ENCODE measurements at regions not wholly inside any gene's neighbourhood (a gene's known extent, or its start where the extent isn't known, plus 50 kb on each side); places are given as distances from the start of the nearest gene placed in this dataset.
A peak's percentile ranks its signal among the peaks of the same experiment; 100 is the strongest.

GRCh38 chr4:80145739-80146138, 51.6 kb upstream of the PRDM8 start:
- DNase-seq = no peak

GRCh38 chr4:80144676-80145470, 52.4 kb upstream of the PRDM8 start:
- no peak for DNase-seq

GRCh38 chr4:80143307-80143679, 54.0 kb upstream of the PRDM8 start:
- no peak for DNase-seq

DNA sequence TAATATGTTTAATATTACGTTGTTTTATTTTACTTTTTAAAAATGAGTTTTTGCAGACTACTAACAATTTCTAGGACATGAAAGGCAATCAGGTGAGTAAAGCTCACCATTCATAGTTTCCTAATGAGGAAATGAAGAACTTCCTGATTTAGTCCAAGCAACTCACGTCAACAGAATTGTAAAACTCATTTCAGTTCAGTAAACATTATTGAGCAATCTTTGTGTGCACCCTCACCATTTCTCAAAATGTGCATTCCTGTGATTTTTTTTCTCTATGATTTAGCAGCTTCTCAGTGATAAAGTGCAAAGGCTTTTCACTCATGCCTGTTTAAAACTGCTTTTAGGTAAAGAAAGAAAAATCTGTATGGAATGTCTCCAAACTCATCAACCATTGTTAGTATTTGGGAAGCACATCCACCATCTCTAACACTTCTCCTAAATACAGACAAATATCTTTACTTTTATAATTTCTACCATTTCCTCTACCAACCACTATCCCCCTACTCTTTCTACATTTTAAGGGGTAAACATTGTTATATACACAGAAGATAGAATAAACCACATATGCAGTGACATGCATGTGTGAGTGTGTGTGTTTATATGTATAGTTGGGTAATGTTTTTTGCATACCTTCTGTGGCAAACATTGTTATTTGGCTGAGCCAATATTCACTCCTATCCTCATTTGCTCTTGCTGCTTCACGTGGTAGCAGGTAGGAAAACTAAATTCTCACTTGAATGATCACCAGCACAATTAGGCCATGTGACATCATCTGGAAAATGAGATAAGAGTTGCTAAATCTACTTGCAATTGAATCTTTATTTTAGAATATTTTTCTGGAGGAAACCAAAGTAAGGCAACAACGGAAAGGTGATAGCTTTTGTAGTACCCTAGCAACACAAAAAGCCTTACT, 54.7 kb upstream of the PRDM8 start:
- no peak for DNase-seq

GRCh38 chr4:80141543-80141942, 55.8 kb upstream of the PRDM8 start:
- DNase-seq = no peak

DNA sequence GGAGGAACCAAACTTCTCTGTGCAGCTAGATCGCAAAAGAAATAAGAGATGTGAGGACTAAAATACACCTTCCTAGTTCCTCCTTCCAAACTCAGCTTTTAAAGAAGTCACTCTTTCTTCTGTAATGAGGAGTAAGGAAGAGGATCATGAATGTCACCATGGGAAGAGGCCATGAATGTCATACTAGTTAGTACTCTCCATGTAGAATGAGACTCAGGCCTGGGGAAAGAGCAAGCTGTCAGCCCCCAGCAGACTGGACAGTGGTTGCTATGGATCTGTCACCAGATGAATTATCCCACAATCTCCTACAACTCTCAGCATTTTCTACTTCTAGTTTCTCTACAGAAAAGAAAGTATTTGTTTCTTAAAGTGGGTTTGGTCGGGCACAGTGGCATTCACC, 57.1 kb upstream of the PRDM8 start:
- no peak for DNase-seq

GRCh38 chr4:80139671-80140070, 57.6 kb upstream of the PRDM8 start:
- DNase-seq = no peak

DNA sequence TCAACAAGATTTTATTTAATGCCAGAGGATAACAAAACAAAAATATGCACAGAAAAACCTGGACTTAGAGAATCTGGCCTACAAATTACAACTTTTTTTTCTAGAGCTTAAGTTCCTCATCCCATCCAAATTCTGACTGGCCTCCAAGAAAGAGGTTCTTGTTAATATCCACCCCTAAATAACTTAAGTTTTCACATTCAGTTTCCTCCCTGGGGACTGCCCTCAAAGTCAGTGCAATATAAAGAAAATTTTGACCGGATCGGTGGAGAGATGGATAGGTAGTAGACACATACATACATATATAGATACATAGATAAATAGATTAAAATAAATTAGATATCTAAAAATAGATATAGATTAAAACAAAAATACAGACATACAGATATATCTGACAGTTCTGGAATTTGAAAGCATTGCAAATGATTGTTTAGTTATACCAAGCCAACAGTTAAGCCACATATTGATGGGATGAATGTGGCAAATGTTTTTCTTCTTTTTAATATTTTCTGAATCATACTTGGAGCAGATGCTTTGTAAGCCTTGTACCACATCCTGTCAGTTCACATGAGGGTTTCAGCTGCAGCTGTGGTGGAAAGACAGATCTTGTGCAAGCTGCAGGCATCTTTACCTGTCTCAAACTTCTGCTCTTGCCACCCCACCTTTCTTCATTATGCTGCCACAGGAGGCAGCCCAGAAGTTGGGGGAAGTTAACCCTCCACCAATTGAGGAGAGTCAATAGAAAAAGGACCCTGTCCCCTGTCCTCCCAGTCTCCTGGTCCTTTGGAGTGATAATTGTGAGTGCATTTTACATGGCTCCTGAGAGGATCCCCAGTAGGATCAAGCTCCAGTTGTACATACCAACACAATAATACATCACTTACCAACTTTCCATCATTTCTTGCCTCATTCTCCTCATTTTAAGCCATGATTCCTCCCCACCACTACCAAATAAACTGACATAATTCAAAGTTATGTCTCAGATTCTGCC, 58.5 kb upstream of the PRDM8 start:
- DNase-seq = peak; percentile 63

GRCh38 chr4:80137631-80138030, 59.7 kb upstream of the PRDM8 start:
- DNase-seq = no peak

- DNase-seq = no peak
Observed at GRCh38 chr4:80136270-80136669, 61.0 kb upstream of the PRDM8 start.

- no peak for DNase-seq
Observed at GRCh38 chr4:80135702-80136058, 61.6 kb upstream of the PRDM8 start.

DNA sequence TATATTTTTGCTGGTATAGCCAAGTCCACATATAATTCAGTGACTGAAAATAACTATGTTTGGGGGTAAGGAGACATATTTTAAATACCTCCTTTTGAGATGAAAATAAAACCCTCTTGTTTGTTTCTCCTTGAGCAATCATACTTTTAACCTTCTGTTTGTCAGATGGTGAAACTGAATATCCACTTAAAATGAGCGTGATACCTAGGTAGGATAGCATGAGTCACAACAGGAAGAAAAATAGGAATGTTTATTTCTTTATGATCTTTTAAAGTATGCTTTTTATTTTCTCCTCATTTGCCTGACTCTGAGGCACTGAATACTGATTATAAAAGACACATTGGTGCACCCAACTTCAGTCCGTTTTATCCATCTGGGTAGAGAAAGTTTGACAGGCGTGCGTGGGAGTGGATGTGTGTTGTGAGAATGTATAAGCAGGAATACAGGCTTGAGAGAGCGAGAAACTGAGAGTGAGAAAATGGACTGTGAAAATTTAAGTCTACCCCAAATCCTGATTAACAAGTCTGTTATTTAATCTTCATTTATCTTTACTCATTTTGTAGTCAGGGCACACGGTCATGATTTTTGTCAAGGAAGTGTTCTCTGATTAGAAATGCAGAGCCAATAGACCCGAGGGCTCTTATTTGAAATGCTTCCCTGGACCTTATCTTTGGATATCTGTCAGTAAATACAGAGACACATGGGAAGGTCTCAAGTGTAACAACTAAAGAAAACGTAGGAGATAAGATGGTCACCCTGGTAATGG, 62.1 kb upstream of the ANTXR2 start:
- DNase-seq = no peak

DNA sequence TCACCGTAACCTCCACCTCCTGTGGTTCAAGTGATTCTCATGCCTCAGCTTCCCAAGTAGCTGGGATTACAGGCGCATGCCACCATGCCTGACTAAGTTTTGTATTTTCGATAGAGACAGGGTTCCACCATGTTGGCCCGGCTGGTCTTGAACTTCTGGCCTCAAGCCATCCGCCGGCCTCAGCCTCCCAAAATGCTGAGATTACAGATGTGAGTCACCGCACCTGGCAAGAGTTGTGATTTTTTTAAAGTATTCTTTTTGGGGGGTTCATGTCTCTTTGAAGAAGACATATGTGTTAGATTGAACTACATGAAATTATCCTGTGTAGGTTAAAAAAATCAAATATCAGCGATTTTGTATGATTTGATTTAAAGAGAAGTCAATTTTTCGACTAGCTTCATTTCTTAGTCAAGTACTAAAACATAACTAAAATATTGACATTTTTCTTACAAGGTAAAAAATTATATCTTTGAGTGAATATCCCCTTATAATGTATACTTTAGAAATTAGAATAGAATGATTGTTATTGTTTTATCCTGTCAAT, 60.3 kb upstream of the ANTXR2 start:
- no peak for DNase-seq

DNA sequence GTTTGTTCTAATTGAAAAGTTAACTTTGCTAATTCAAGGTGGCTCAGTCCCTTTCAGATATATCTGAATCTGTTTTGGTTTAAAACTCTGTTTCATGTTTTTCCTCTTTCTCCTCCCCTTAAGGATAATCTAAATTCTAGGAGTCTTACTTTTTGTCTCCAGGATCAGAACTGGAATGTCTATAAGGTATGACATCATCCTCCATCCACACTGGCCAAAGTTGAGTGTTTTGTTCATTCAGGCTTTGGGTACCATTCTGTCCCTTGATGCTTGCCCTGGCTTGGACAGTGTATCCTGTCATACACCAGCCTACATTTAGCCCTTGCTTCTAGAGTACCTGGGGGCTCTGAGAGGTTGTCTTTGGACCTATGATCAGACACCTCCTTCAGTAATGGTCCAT, 56.8 kb upstream of the ANTXR2 start:
- no peak for DNase-seq

DNA sequence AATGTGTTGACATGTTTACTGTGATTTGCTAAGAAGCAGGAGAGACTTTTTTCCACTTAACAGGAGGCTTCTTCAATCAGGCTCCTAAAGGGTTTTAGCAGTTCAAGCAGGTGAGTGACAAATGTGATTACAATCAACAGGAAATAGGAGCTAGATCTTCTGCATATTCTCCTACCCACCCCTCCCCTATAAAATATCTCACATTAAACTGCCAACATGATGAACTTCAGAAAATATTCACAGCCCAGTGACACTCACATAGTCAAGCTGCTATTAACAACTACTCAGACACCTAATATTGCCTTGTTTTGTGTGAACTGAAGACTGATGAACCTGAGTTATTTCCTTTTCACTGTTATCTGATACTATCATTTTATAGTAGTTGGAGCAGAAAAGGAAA, 55.9 kb upstream of the ANTXR2 start:
- DNase-seq = no peak

DNA sequence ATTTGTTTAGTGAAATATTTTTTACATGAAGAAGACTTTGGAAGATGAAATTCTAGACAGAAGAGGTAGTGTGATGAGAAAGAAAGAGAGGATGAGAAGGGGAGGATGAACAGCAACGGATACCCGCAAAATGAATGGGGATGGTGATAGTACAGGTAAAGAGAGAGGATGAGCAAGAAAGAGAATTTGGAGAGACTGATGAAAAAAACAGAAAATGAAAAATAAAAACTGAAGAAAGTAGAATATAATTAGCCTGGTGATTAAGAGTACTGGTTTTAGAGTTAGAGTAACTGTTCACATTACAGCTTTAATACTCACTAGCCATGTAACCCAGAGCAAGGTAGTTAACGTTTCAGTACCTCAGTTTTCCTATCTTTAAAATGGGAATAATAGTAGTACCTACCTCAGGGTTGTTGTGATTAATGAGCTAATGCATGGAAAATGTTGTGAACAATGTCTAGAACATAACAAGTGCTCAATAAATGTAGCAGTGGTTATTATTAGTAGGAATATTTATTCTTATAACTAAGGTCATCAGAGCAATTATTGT, 54.9 kb upstream of the ANTXR2 start:
- no peak for DNase-seq

- no peak for DNase-seq
Observed at GRCh38 chr4:80126435-80126834, 53.4 kb upstream of the ANTXR2 start.

DNA sequence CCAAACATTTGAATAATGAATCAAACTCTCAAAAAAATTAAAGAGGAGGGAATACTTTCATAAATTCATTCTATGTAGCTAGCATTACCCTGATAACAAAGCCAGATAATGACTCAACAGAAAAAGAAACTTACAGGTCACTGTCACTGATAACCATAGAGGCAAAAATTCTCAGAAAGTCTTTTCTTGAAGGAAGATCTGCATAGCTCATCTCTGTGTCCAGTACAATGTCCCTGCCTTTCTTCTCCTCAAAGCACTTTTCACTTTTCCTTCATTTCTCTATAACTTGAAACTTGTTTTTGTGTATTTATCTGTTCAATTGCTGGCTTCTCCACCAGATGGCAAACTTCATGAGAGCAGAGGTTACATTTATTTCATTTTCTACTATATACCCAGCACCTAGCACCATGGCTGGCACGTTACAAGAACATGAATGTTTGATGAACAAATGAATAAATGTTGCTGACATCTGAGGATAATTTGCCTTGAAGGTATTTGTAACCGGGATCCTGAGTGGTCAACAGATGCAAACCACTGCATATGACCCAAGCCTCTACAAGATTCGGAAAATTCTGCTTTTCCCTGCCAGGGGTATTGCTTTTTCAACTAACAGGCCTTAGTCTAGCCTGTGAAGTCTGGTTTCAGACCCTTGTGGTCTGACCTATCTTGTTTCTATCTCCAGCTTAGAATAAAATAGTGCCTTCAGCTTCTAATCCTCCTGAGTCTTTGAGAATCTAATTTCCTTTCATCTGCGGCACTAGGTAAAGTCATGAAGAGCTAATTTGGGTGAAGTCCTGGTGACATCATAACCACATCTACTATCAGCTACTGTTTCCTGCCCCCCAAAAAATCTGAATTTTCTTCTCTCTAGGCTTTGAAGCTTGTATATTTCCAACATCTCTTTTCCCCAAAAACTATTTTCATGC, 52.5 kb upstream of the ANTXR2 start:
- DNase-seq = peak; percentile 30

DNA sequence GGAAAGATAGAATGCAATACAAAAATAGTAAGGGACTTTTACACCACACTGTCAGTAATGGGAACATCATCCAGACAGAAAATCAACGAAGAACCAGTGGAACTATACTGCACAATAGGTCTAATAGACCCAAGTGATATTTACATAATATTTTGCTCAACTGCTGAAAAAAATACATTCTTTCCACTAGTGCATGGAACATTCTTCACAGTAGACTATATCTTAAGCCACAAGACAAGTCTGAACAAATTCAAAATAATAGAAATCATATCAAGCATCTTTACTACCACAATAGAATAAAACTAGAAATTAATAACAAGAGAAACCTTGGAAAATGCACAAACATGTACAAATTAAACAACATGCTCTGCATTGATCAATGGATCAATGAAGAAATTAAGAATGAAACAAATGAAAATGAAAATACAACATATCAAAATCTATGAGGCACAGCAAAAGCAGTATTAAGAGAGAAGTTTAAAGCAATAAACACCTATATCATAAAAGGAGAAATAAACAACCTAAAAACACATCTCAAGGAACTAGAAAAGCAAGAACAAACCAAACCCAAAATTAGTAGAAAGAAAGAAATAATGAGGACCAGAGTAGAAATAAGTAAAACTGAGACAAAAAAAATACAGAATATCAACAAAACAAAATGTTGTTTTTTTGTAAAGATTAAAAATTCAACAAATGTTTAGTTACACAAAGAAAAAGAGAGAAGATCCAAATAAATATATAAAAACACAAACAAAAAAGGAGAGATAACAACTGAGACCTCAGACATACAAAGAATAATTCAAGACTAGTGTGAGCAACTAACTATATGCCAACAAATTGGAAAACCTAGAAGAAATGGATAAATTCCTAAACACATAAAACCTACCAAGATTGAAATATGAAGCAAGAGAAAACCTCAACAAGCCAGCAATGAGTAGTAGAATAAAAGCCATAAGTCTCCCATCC, 51.5 kb upstream of the ANTXR2 start:
- DNase-seq = no peak

All from stimulated activated CD4-positive, alpha-beta T cell treated with anti-CD3 and anti-CD28 coated beads, Interleukin-4, amount 100 ng/mL, for 24 hours (primary cell).